ENCODE measurements at regions not wholly inside any gene's neighbourhood (a gene's known extent, or its start where the extent isn't known, plus 50 kb on each side); places are given as distances from the start of the nearest gene placed in this dataset.

GRCh38 chr5:142388696-142389095 is 63.9 kb upstream of the SPRY4 start:
- TF ChIP-seq CTCF (IDR thresholded peaks at IDR 0.05; ENCODE audit: insufficient read depth, low read length, poor library complexity, severe bottlenecking): no peak
- no peak for DNase-seq (ENCODE audit: low read depth)
- Histone ChIP-seq H3K27me3 (ENCODE audit: control insufficient read depth, insufficient read depth, low read length) (no peaks in the 10 kb centered on the region), H3K36me3 (ENCODE audit: control insufficient read depth, insufficient read depth, low read length) (no peaks in the 10 kb centered on the region), H3K4me3 (ENCODE audit: low read depth, low read length) (no peak overlapping the region)

DNA sequence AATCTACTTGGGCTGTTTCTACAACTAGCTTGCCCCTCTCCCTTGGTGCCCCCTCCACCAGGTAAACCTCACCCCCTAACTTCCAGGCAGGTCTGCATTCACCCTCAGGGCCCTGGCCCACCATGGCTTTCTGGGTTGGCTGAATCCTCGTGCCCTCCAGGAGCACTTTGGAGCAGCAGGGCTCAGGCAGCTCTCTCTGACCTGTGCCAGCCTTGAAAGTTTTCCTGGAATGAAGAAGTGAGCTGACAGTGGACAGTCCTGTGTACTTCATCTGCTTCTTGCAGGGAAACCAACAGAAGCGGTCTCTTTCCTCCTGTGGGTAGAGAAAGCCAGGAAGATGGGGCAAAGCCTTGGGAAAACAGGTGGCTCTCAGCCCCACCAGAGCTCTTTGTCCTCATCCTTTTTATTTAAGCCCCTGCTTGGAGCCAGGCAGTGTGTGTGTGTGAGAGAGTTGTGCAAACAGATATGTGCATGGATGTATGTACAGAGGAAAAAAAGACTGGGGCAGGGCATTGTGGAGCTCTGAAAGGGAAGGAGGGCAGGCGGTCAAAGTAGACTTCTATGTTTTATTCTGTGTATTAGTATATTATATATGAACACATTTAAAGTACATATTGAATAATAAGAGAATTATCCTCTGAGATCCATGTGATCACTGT is 62.3 kb upstream of the SPRY4 start:
- DNase-seq (ENCODE audit: low read depth): no peak
- H3K4me3 ChIP-seq (ENCODE audit: low read depth, low read length): no peak overlapping the region
- no peak for TF ChIP-seq CTCF (IDR thresholded peaks at IDR 0.05; ENCODE audit: insufficient read depth, low read length, poor library complexity, severe bottlenecking)
- H3K36me3 ChIP-seq (ENCODE audit: control insufficient read depth, insufficient read depth, low read length): no peaks in the 10 kb centered on the region
- H3K27me3 ChIP-seq (ENCODE audit: control insufficient read depth, insufficient read depth, low read length): no peaks in the 10 kb centered on the region

- no peak for TF ChIP-seq CTCF (IDR thresholded peaks at IDR 0.05; ENCODE audit: insufficient read depth, low read length, poor library complexity, severe bottlenecking)
- no peaks in the 10 kb centered on the region for H3K27me3 ChIP-seq (ENCODE audit: control insufficient read depth, insufficient read depth, low read length)
- no peak for DNase-seq (ENCODE audit: low read depth)
- no peaks in the 10 kb centered on the region for H3K36me3 ChIP-seq (ENCODE audit: control insufficient read depth, insufficient read depth, low read length)
- H3K4me3 ChIP-seq (ENCODE audit: low read depth, low read length): no peak overlapping the region
These were observed 61.6 kb upstream of the SPRY4 start for GRCh38 chr5:142386137-142387023.

DNA sequence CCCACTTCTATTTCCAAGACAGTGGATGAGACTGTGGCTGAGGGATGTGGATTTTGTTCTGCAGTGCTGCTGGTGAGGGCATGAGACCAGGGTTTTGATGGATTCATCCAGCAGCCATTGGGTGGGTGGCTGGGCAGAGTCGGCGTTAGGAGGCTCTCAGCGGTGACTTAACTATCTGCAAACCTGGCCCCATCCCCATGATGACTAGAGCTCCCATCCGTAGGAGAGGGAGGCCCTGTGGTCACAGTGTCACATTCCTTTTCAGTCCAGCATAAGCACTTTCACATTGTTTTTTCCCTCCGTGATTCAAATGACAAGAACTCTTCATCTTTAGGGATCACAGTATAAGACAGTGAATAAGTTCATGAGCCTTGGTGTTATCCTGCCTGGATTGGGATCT is 60.4 kb upstream of the SPRY4 start:
- DNase-seq (ENCODE audit: low read depth): no peak
- no peaks in the 10 kb centered on the region for H3K27me3 ChIP-seq (ENCODE audit: control insufficient read depth, insufficient read depth, low read length)
- H3K4me3 ChIP-seq (ENCODE audit: low read depth, low read length): no peak overlapping the region
- TF ChIP-seq CTCF (IDR thresholded peaks at IDR 0.05; ENCODE audit: insufficient read depth, low read length, poor library complexity, severe bottlenecking): no peak
- no peaks in the 10 kb centered on the region for H3K36me3 ChIP-seq (ENCODE audit: control insufficient read depth, insufficient read depth, low read length)

DNA sequence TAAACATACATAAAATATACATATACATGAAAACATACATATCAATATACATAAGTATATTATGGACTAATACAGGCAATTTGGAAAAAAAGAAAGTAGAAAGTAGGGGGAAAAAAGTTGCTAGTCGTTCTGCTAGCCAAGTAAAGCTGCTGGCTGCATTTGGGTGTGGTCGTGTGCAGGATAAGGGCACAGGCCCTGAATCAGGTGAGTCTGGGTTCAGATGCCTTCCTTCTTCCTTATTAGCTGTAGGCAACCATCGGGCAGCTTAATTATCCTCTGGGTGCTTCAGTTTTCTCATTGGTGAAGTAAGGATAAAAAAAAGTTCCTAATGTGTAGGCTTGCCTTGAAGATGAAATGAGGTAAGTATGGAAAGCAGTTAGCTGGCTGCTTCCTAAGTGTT is 59.2 kb upstream of the SPRY4 start:
- no peaks in the 10 kb centered on the region for H3K27me3 ChIP-seq (ENCODE audit: control insufficient read depth, insufficient read depth, low read length)
- TF ChIP-seq CTCF (IDR thresholded peaks at IDR 0.05; ENCODE audit: insufficient read depth, low read length, poor library complexity, severe bottlenecking): no peak
- no peaks in the 10 kb centered on the region for H3K36me3 ChIP-seq (ENCODE audit: control insufficient read depth, insufficient read depth, low read length)
- no peak for DNase-seq (ENCODE audit: low read depth)
- no peak overlapping the region for H3K4me3 ChIP-seq (ENCODE audit: low read depth, low read length)

Data from kidney epithelial cell (primary cell).